Vagina (tissue), 2 donors: ENCODE measurements at regions not wholly inside any gene's neighbourhood (a gene's known extent, or its start where the extent isn't known, plus 50 kb on each side); places are given as distances from the start of the nearest gene placed in this dataset.

Source experiments
- DNase-seq, 2 donors: peaks; one replicate each; pipeline ENCODE4 v3.0.0-alpha.2; 2017; ENCODE audit errors: extremely low spot score in 2 of 2
- H3K27ac ChIP-seq: fragments of 200-600 bp; sonication (generic); one replicate; pipeline ENCODE4 v1.5.1; 2019
- H3K27me3 ChIP-seq: fragments of 200-600 bp; sonication (generic); one replicate; pipeline ENCODE4 v1.5.1; 2019
- H3K36me3 ChIP-seq, 2 donors: fragments of 200-600 bp; sonication (generic); one replicate each; pipeline ENCODE4 v1.5.1; 2017 to 2019
- H3K4me1 ChIP-seq: fragments of 200-600 bp; sonication (generic); one replicate; pipeline ENCODE4 v1.5.1; 2019
- H3K4me3 ChIP-seq, 2 donors: fragments of 200-600 bp; sonication (generic); 1 replicate in 1 of 2; 2 replicates in 1 of 2; pipeline ENCODE4 v1.5.1; 2016 to 2019
- H3K9me3 ChIP-seq: fragments of 200-600 bp; sonication (generic); one replicate; pipeline ENCODE4 v1.5.1; 2019
- CTCF ChIP-seq, 3 experiments: fragments of 450-650 bp in 2 of 3; fragments of 200-600 bp in 1 of 3; sonication (generic) in 1 of 3; IDR thresholded peaks; one replicate each; pipeline ENCODE4 v1.5.1; 2017 to 2019; ENCODE audit warnings: antibody characterized with exemption in 3 of 3, mild to moderate bottlenecking in 2 of 3, moderate library complexity in 2 of 3
- POLR2A ChIP-seq, 2 donors: fragments of 450-650 bp; IDR thresholded peaks; one replicate each; pipeline ENCODE4 v1.6.1; 2017; ENCODE audit warnings: antibody characterized with exemption in 2 of 2, mild to moderate bottlenecking in 2 of 2, moderate library complexity in 2 of 2
- POLR2AphosphoS5 ChIP-seq, 2 donors: sonication (generic); formaldehyde crosslinking; IDR thresholded peaks; one replicate each; pipeline ENCODE4 v1.9.0; 2017; ENCODE audit warnings: antibody characterized with exemption in 2 of 2, mild to moderate bottlenecking in 2 of 2, low read depth in 1 of 2; ENCODE audit not compliant: insufficient read depth in 1 of 2
- intact Hi-C: fragments of 100-400 bp; cut with DNase I; formaldehyde crosslinking; loops from one replicate; pipeline ENCODE4 v1.15.1; 2023

- Histone ChIP-seq H3K4me3 (no peak overlapping the region), H3K27ac (no peak overlapping the region), H3K9me3 (no peaks in the 10 kb centered on the region), H3K4me1 (no peaks in the 10 kb centered on the region), H3K27me3 (no peaks in the 10 kb centered on the region), H3K36me3 (no peaks in the 10 kb centered on the region)
- intact Hi-C loops: no loop called here
- DNase-seq: no peak
- TF ChIP-seq POLR2AphosphoS5 (IDR thresholded peaks at IDR 0.05; ENCODE audit: insufficient read depth in 1 of 2, low read depth in 1 of 2) (no peak), CTCF (IDR thresholded peaks at IDR 0.05) (no peak), POLR2A (IDR thresholded peaks at IDR 0.05) (no peak)
Measured at GRCh38 chr6:2545383-2546038, 205.2 kb downstream of the MYLK4 start.

- intact Hi-C loops: no loop called here
Measured at GRCh38 chr6:2543321-2543720, 207.4 kb downstream of the MYLK4 start.

GRCh38 chr6:2542858-2543218 lies 207.9 kb downstream of the MYLK4 start:
- intact Hi-C loops: no loop called here
- no peaks in the 10 kb centered on the region for H3K36me3 ChIP-seq
- H3K4me1 ChIP-seq: no peaks in the 10 kb centered on the region
- no peak overlapping the region for H3K27ac ChIP-seq
- no peak overlapping the region for H3K4me3 ChIP-seq
- H3K27me3 ChIP-seq: no peaks in the 10 kb centered on the region
- H3K9me3 ChIP-seq: no peaks in the 10 kb centered on the region
- TF ChIP-seq POLR2A (IDR thresholded peaks at IDR 0.05): no peak
- TF ChIP-seq CTCF (IDR thresholded peaks at IDR 0.05): no peak
- no peak for TF ChIP-seq POLR2AphosphoS5 (IDR thresholded peaks at IDR 0.05; ENCODE audit: insufficient read depth in 1 of 2, low read depth in 1 of 2)
- DNase-seq: no peak

More at GRCh38 chr6:2543321-2543720, 207.4 kb downstream of the MYLK4 start:
- no peaks in the 10 kb centered on the region for H3K4me1 ChIP-seq
- no peak for TF ChIP-seq CTCF (IDR thresholded peaks at IDR 0.05)
- no peak for TF ChIP-seq POLR2AphosphoS5 (IDR thresholded peaks at IDR 0.05; ENCODE audit: insufficient read depth in 1 of 2, low read depth in 1 of 2)
- no peak for TF ChIP-seq POLR2A (IDR thresholded peaks at IDR 0.05)
- H3K4me3 ChIP-seq: no peak overlapping the region
- no peaks in the 10 kb centered on the region for H3K9me3 ChIP-seq
- DNase-seq: no peak
- H3K27me3 ChIP-seq: no peaks in the 10 kb centered on the region
- H3K36me3 ChIP-seq: no peaks in the 10 kb centered on the region
- H3K27ac ChIP-seq: no peak overlapping the region

- intact Hi-C loops: no loop called here
- Histone ChIP-seq H3K4me1 (no peaks in the 10 kb centered on the region), H3K27me3 (no peaks in the 10 kb centered on the region), H3K9me3 (no peaks in the 10 kb centered on the region), H3K4me3 (no peak overlapping the region), H3K36me3 (no peaks in the 10 kb centered on the region), H3K27ac (no peak overlapping the region)
- no peak for TF ChIP-seq POLR2AphosphoS5 (IDR thresholded peaks at IDR 0.05; ENCODE audit: insufficient read depth in 1 of 2, low read depth in 1 of 2)
- no peak for TF ChIP-seq POLR2A (IDR thresholded peaks at IDR 0.05)
- no peak for TF ChIP-seq CTCF (IDR thresholded peaks at IDR 0.05)
- no peak for DNase-seq
Measured at GRCh38 chr6:2542101-2542857, 208.4 kb downstream of the MYLK4 start.

- Histone ChIP-seq H3K4me1 (no peaks in the 10 kb centered on the region), H3K36me3 (no peaks in the 10 kb centered on the region), H3K27ac (no peak overlapping the region), H3K9me3 (no peaks in the 10 kb centered on the region), H3K27me3 (no peaks in the 10 kb centered on the region), H3K4me3 (no peak overlapping the region)
- DNase-seq: peak in 1 of 2 donors; percentile 77
- intact Hi-C loops: no loop called here
- TF ChIP-seq POLR2AphosphoS5 (IDR thresholded peaks at IDR 0.05; ENCODE audit: insufficient read depth in 1 of 2, low read depth in 1 of 2): no peak
- no peak for TF ChIP-seq CTCF (IDR thresholded peaks at IDR 0.05)
- no peak for TF ChIP-seq POLR2A (IDR thresholded peaks at IDR 0.05)
Measured at GRCh38 chr6:2536451-2536850, 214.3 kb downstream of the MYLK4 start.
